ENCODE measurements at regions not wholly inside any gene's neighbourhood (a gene's known extent, or its start where the extent isn't known, plus 50 kb on each side); places are given as distances from the start of the nearest gene placed in this dataset.

DNA sequence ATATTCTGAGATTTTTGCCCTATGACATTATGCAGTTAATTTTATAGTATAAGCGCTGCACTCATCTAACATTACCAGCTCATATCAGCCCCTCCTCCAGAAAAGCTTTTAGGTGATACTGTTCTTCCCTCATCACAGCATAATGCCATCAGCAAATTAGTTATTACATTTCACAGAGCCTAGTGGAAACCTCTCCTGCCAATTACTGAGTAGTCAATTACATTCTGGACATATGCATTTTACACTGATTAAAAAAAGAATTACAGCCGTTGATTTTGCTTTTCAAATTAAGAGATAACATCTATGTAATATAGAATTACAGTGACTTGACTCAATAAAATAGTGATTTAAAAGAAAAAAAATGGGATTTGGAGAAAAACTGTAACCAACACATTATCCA, 542.1 kb downstream of the UQCRFS1 start:
- no peak for TF ChIP-seq CTCF (IDR thresholded peaks at IDR 0.05 in 4 of 5, conservative IDR thresholded peaks at IDR 0.05 in 1 of 5)
- no peak for TF ChIP-seq POLR2A (IDR thresholded peaks at IDR 0.05)

All from gastrocnemius medialis (tissue), 4 donors.